Body of pancreas (tissue), 4 donors: ENCODE measurements at regions not wholly inside any gene's neighbourhood (a gene's known extent, or its start where the extent isn't known, plus 50 kb on each side); places are given as distances from the start of the nearest gene placed in this dataset.

Source experiments
- ATAC-seq: fragments of 150-250 bp; one replicate; pipeline ENCODE4 v1.9.1; 2016
- DNase-seq, 4 donors: peaks; one replicate each; pipeline ENCODE4 v3.0.0-alpha.2; 2019
- H3K27ac ChIP-seq, 4 donors: fragments of 200-600 bp; sonication (generic); 1 replicate in 3 of 4; 2 replicates in 1 of 4; pipeline versions ENCODE4 v1.5.1 to v1.6.1; 2016 to 2019; ENCODE audit warnings: mild to moderate bottlenecking in 1 of 4, mixed read lengths in 1 of 4, moderate library complexity in 1 of 4
- H3K27me3 ChIP-seq, 2 donors: fragments of 200-600 bp; sonication (generic); one replicate each; pipeline ENCODE4 v1.6.0; 2016; ENCODE audit warnings: mild to moderate bottlenecking in 1 of 2
- H3K36me3 ChIP-seq, 2 donors: fragments of 200-600 bp; sonication (generic); replicated peaks in 1 of 2; 2 replicates each; pipeline ENCODE4 v1.5.1; 2016; ENCODE audit warnings: low read depth in 2 of 2; ENCODE audit not compliant: insufficient read depth in 1 of 2
- H3K4me1 ChIP-seq: fragments of 200-600 bp; sonication (generic); one replicate; pipeline ENCODE4 v1.6.0; 2016
- H3K4me3 ChIP-seq, 2 donors: fragments of 200-600 bp; sonication (generic); 1 replicate in 1 of 2; 2 replicates in 1 of 2; pipeline ENCODE4 v1.5.1; 2016 to 2019
- H3K9me3 ChIP-seq, 3 donors: fragments of 200-600 bp; sonication (generic); 1 replicate in 2 of 3; 2 replicates in 1 of 3; pipeline ENCODE4 v1.5.1; 2016
- POLR2A ChIP-seq, 3 donors: fragments of 450-650 bp; IDR thresholded peaks; one replicate each; pipeline ENCODE4 v1.6.1; 2016; ENCODE audit warnings: antibody characterized with exemption in 3 of 3, mild to moderate bottlenecking in 2 of 3
- WGBS, 2 donors: methylation state at CpG; one replicate each; pipeline ENCODE4 v1.1.5; 2017; 5-methylcytosine and 5-hydroxymethylcytosine counted together
- intact Hi-C: fragments of 100-400 bp; cut with DNase I; formaldehyde crosslinking; loops from one replicate; pipeline ENCODE4 v1.15.1; 2023
- TF ChIP-seq, protein P1 (sequence below), 7 experiments: fragments of 450-650 bp in 4 of 7; fragments of 200-600 bp in 3 of 7; sonication (generic) in 3 of 7; IDR thresholded peaks; one replicate each; pipeline ENCODE4 v1.5.1; 2016 to 2019; ENCODE audit warnings: antibody characterized with exemption in 7 of 7

GRCh38 chr12:127235761-127236160 is 1031.2 kb upstream of the TMEM132C start:
- intact Hi-C loops, result no loop called here
- TF ChIP-seq, protein P1, sequence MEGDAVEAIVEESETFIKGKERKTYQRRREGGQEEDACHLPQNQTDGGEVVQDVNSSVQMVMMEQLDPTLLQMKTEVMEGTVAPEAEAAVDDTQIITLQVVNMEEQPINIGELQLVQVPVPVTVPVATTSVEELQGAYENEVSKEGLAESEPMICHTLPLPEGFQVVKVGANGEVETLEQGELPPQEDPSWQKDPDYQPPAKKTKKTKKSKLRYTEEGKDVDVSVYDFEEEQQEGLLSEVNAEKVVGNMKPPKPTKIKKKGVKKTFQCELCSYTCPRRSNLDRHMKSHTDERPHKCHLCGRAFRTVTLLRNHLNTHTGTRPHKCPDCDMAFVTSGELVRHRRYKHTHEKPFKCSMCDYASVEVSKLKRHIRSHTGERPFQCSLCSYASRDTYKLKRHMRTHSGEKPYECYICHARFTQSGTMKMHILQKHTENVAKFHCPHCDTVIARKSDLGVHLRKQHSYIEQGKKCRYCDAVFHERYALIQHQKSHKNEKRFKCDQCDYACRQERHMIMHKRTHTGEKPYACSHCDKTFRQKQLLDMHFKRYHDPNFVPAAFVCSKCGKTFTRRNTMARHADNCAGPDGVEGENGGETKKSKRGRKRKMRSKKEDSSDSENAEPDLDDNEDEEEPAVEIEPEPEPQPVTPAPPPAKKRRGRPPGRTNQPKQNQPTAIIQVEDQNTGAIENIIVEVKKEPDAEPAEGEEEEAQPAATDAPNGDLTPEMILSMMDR (IDR thresholded peaks at IDR 0.05), result no peak
- no peak for TF ChIP-seq POLR2A (IDR thresholded peaks at IDR 0.05)
- Histone ChIP-seq H3K4me1 (no peaks in the 10 kb centered on the region), H3K4me3 (no peak overlapping the region), H3K36me3 (no peaks in the 10 kb centered on the region), H3K27ac (no peak overlapping the region), H3K27me3 (no peaks in the 10 kb centered on the region), H3K9me3 (no peaks in the 10 kb centered on the region)
- ATAC-seq, result no peak
- no peak for DNase-seq
- 77 to 83% methylated on average over 1 to 8 of the region's 8 CpGs for WGBS, 2 donors

GRCh38 chr12:127236491-127236890 is 1030.5 kb upstream of the TMEM132C start:
- Histone ChIP-seq H3K27ac (no peak overlapping the region), H3K9me3 (no peaks in the 10 kb centered on the region), H3K27me3 (no peaks in the 10 kb centered on the region), H3K36me3 (no peaks in the 10 kb centered on the region), H3K4me3 (no peak overlapping the region), H3K4me1 (no peaks in the 10 kb centered on the region)
- DNase-seq, result no peak
- intact Hi-C loops, result no loop called here
- WGBS, 2 donors, result 63 to 76% methylated on average over 4 of the region's 4 CpGs
- ATAC-seq, result no peak
- TF ChIP-seq, protein P1 (IDR thresholded peaks at IDR 0.05), result no peak
- TF ChIP-seq POLR2A (IDR thresholded peaks at IDR 0.05), result no peak

DNA sequence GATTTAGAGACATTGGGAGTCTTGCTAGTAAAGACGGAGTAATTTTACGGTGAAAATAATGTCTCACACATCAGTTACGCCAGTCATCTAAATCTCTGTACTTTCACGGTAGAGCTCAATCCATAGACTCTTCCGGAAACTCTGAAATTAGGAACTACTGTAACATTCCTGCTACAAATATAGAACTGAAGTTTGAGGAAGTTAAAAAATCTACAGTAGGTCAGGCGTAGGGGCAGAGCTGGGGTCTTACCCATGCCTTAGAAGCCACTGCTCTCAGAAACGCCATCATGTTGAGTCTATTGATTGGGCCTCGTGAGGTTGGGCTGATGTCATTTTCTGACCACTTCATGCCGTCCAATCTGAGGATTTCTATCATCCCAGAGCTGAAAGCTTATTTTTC is 1029.8 kb upstream of the TMEM132C start:
- no peaks in the 10 kb centered on the region for H3K36me3 ChIP-seq
- no peaks in the 10 kb centered on the region for H3K4me1 ChIP-seq
- no peak overlapping the region for H3K27ac ChIP-seq
- 77 to 81% methylated on average over 9 of the region's 9 CpGs for WGBS, 2 donors
- H3K4me3 ChIP-seq, result no peak overlapping the region
- no peaks in the 10 kb centered on the region for H3K27me3 ChIP-seq
- no peak for TF ChIP-seq POLR2A (IDR thresholded peaks at IDR 0.05)
- TF ChIP-seq, protein P1 (IDR thresholded peaks at IDR 0.05), result no peak
- no peak for ATAC-seq
- intact Hi-C loops, result no loop called here
- DNase-seq, result no peak
- H3K9me3 ChIP-seq, result no peaks in the 10 kb centered on the region

- 82 to 87% methylated on average over 4 of the region's 4 CpGs for WGBS, 2 donors
- no peak for ATAC-seq
- intact Hi-C loops, result no loop called here
Observed at GRCh38 chr12:127238107-127238506, 1028.9 kb upstream of the TMEM132C start.

GRCh38 chr12:127239781-127240180 is 1027.2 kb upstream of the TMEM132C start:
- WGBS, 2 donors, result 63 to 79% methylated on average over 6 of the region's 6 CpGs
- Histone ChIP-seq H3K4me3 (no peak overlapping the region), H3K36me3 (no peaks in the 10 kb centered on the region), H3K27ac (no peak overlapping the region), H3K27me3 (no peaks in the 10 kb centered on the region), H3K4me1 (no peaks in the 10 kb centered on the region), H3K9me3 (no peaks in the 10 kb centered on the region)
- intact Hi-C loops, result no loop called here
- no peak for DNase-seq
- no peak for ATAC-seq
- TF ChIP-seq, protein P1 (IDR thresholded peaks at IDR 0.05), result no peak
- TF ChIP-seq POLR2A (IDR thresholded peaks at IDR 0.05), result no peak

More at GRCh38 chr12:127238107-127238506, 1028.9 kb upstream of the TMEM132C start:
- Histone ChIP-seq H3K27ac (no peak overlapping the region), H3K4me3 (no peak overlapping the region), H3K9me3 (no peaks in the 10 kb centered on the region), H3K36me3 (no peaks in the 10 kb centered on the region), H3K4me1 (no peaks in the 10 kb centered on the region), H3K27me3 (no peaks in the 10 kb centered on the region)
- no peak for DNase-seq
- no peak for TF ChIP-seq POLR2A (IDR thresholded peaks at IDR 0.05)
- TF ChIP-seq, protein P1 (IDR thresholded peaks at IDR 0.05), result no peak
